ENCODE measurements at regions not wholly inside any gene's neighbourhood (a gene's known extent, or its start where the extent isn't known, plus 50 kb on each side); places are given as distances from the start of the nearest gene placed in this dataset.

- TF ChIP-seq ZNF354C (tag by site-specific recombination; IDR thresholded peaks at IDR 0.05; ENCODE audit: borderline replicate concordance, low read depth) (no peak), KLF10 (tag by site-specific recombination; IDR thresholded peaks at IDR 0.05) (no peak), ZNF398 (tag by site-specific recombination; IDR thresholded peaks at IDR 0.05) (no peak), SETDB1 (IDR thresholded peaks at IDR 0.05; ENCODE audit: insufficient read length, low read length) (no peak), ZNF24 (tag by site-specific recombination; IDR thresholded peaks at IDR 0.05) (no peak), RBAK (tag by site-specific recombination; IDR thresholded peaks at IDR 0.05) (no peak)
- TF ChIP-seq, protein P1, sequence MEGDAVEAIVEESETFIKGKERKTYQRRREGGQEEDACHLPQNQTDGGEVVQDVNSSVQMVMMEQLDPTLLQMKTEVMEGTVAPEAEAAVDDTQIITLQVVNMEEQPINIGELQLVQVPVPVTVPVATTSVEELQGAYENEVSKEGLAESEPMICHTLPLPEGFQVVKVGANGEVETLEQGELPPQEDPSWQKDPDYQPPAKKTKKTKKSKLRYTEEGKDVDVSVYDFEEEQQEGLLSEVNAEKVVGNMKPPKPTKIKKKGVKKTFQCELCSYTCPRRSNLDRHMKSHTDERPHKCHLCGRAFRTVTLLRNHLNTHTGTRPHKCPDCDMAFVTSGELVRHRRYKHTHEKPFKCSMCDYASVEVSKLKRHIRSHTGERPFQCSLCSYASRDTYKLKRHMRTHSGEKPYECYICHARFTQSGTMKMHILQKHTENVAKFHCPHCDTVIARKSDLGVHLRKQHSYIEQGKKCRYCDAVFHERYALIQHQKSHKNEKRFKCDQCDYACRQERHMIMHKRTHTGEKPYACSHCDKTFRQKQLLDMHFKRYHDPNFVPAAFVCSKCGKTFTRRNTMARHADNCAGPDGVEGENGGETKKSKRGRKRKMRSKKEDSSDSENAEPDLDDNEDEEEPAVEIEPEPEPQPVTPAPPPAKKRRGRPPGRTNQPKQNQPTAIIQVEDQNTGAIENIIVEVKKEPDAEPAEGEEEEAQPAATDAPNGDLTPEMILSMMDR (tag by site-specific recombination; IDR thresholded peaks at IDR 0.05) = no peak
- TF ChIP-seq, protein P2, sequence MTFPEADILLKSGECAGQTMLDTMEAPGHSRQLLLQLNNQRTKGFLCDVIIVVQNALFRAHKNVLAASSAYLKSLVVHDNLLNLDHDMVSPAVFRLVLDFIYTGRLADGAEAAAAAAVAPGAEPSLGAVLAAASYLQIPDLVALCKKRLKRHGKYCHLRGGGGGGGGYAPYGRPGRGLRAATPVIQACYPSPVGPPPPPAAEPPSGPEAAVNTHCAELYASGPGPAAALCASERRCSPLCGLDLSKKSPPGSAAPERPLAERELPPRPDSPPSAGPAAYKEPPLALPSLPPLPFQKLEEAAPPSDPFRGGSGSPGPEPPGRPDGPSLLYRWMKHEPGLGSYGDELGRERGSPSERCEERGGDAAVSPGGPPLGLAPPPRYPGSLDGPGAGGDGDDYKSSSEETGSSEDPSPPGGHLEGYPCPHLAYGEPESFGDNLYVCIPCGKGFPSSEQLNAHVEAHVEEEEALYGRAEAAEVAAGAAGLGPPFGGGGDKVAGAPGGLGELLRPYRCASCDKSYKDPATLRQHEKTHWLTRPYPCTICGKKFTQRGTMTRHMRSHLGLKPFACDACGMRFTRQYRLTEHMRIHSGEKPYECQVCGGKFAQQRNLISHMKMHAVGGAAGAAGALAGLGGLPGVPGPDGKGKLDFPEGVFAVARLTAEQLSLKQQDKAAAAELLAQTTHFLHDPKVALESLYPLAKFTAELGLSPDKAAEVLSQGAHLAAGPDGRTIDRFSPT (tag by site-specific recombination; IDR thresholded peaks at IDR 0.05) = no peak
These were observed 96.7 kb upstream of the FHIT start for GRCh38 chr3:61347981-61348380.

All from HEK293 (cell line).